ENCODE measurements at regions not wholly inside any gene's neighbourhood (a gene's known extent, or its start where the extent isn't known, plus 50 kb on each side); places are given as distances from the start of the nearest gene placed in this dataset.

DNA sequence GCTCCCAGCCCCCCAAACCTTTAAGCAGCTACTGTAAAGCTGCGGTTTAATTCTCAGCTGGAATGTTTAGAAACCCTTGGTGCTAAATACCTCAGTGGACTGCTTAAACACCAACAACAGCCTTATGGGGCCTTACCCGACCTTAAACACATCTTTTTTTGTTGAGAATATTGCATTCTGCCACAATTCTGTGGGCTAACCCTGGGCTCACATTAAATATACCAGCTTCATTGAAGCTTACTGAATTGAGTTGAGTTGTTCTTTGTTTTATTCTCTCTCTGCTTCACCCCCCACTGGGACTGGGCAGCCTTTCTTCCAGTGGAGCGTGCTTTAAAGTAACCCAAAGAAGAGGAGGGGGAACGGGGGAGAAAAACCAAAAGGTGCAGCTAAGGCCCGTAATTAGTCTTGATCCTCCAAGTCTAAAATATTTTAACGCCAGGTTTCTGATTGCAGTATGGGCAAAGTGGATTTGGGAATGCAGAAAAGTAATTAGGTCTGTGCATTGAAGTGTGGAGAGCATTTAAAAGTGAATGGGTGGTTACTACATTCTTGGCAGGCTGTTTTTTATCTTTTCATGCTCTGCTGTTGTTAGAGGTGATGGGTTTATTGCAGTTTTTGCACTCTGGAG lies 281.2 kb downstream of the NR2F1-AS1 start:
- BruUV-seq (replicated peaks), result no TSS peak
- FAIRE-seq (no peak), DNase-seq (ENCODE audit: low read depth, low spot score) (no peak), ATAC-seq (no peak)
- SMC1A ChIA-PET (ENCODE audit: uncharacterized antibody, unreplicated experiment), result interaction anchor here (1.0 to 1.5 kb wide), 2 partner anchors 12 to 21 kb away, joined by 3 to 4 read pairs; no protein-coding TSS in a partner anchor
- RAD21 ChIA-PET (ENCODE audit: unreplicated experiment), result no interaction called here
- no peaks in the 10 kb centered on the region for H3K27me3 ChIP-seq (replicated peaks in 1 of 2; ENCODE audit: control insufficient read depth in 2 of 2, insufficient read depth in 2 of 2, low read length in 1 of 2)
- POLR2A ChIA-PET, result no interaction called here
- 43% methylated on average over 6 of the region's 6 CpGs for WGBS (ENCODE audit: insufficient coverage, insufficient replicate concordance, low lambda C conversion rate, missing lambda C conversion rate)
- no peak for TF ChIP-seq RB1 (IDR thresholded peaks at IDR 0.05; ENCODE audit: borderline replicate concordance)
- TF ChIP-seq, protein P1, sequence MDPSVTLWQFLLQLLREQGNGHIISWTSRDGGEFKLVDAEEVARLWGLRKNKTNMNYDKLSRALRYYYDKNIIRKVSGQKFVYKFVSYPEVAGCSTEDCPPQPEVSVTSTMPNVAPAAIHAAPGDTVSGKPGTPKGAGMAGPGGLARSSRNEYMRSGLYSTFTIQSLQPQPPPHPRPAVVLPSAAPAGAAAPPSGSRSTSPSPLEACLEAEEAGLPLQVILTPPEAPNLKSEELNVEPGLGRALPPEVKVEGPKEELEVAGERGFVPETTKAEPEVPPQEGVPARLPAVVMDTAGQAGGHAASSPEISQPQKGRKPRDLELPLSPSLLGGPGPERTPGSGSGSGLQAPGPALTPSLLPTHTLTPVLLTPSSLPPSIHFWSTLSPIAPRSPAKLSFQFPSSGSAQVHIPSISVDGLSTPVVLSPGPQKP (IDR thresholded peaks at IDR 0.05; ENCODE audit: low read depth, low read length), result no peak
- TF ChIP-seq, protein P2, sequence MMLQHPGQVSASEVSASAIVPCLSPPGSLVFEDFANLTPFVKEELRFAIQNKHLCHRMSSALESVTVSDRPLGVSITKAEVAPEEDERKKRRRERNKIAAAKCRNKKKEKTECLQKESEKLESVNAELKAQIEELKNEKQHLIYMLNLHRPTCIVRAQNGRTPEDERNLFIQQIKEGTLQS (IDR thresholded peaks at IDR 0.05; ENCODE audit: borderline replicate concordance, extremely low read depth, low read depth, low read length), result no peak
- no peak for TF ChIP-seq EZH2 (IDR thresholded peaks at IDR 0.05; ENCODE audit: borderline replicate concordance, control insufficient read depth, low read depth, low read length)
- TF ChIP-seq ZNF24 (IDR thresholded peaks at IDR 0.05), result no peak
- TF ChIP-seq TARDBP (IDR thresholded peaks at IDR 0.05; ENCODE audit: borderline replicate concordance), result no peak
- no peak for TF ChIP-seq MYC (IDR thresholded peaks at IDR 0.05; ENCODE audit: insufficient read depth, insufficient read length, insufficient replicate concordance, low read length, severe bottlenecking)
- no peak for TF ChIP-seq CBFB (IDR thresholded peaks at IDR 0.05; ENCODE audit: low read depth)
- TF ChIP-seq ASH2L (IDR thresholded peaks at IDR 0.05; ENCODE audit: borderline replicate concordance, low read depth), result no peak
- TF ChIP-seq RAD51 (IDR thresholded peaks at IDR 0.05), result no peak
- no peak for TF ChIP-seq SMAD1 (IDR thresholded peaks at IDR 0.05; ENCODE audit: low read depth, partially characterized antibody)
- no peak overlapping the region for H3K4me2 ChIP-seq (ENCODE audit: control insufficient read depth, insufficient read depth)
- H2AFZ ChIP-seq (ENCODE audit: control insufficient read depth, low read depth, low read length), result no peak overlapping the region
- H3K79me2 ChIP-seq (ENCODE audit: control insufficient read depth, insufficient read depth, low read length), result no peaks in the 10 kb centered on the region
- no peaks in the 10 kb centered on the region for H3K36me3 ChIP-seq (ENCODE audit: control insufficient read depth in 2 of 2, insufficient read depth in 2 of 2, low read length in 1 of 2)
- H3K9ac ChIP-seq (ENCODE audit: control insufficient read depth, insufficient read depth, low read length), result no peak overlapping the region
- CTCF ChIA-PET, result interaction anchor here (0.6 kb wide), 1 partner anchor 240 kb away, joined by 3 read pairs; no protein-coding TSS in a partner anchor
- H4K20me1 ChIP-seq (ENCODE audit: control insufficient read depth, insufficient read depth), result no peaks in the 10 kb centered on the region
- no peaks in the 10 kb centered on the region for H3K4me1 ChIP-seq (ENCODE audit: control insufficient read depth, insufficient read depth, low read length)
- in situ Hi-C loops (cut with MboI), result no loop called here
- no peaks in the 10 kb centered on the region for H3K9me3 ChIP-seq (replicated peaks; ENCODE audit: control insufficient read depth, insufficient read depth, low read length)
- H3K4me3 ChIP-seq, result no peak overlapping the region
- intact Hi-C loops (cut with micrococcal nuclease; ENCODE audit: unreplicated experiment), result no loop called here
- H3K27ac ChIP-seq (ENCODE audit: control insufficient read depth, insufficient read depth), result no peak overlapping the region

Measured in GM12878 (cell line).